HT1080 (cell line): ENCODE measurements at regions not wholly inside any gene's neighbourhood (a gene's known extent, or its start where the extent isn't known, plus 50 kb on each side); places are given as distances from the start of the nearest gene placed in this dataset.

Experiments used
- DNase-seq: peaks from one replicate; pipeline ENCODE4 v3.0.0-alpha.2; 2015; ENCODE audit warnings: low read depth

DNA sequence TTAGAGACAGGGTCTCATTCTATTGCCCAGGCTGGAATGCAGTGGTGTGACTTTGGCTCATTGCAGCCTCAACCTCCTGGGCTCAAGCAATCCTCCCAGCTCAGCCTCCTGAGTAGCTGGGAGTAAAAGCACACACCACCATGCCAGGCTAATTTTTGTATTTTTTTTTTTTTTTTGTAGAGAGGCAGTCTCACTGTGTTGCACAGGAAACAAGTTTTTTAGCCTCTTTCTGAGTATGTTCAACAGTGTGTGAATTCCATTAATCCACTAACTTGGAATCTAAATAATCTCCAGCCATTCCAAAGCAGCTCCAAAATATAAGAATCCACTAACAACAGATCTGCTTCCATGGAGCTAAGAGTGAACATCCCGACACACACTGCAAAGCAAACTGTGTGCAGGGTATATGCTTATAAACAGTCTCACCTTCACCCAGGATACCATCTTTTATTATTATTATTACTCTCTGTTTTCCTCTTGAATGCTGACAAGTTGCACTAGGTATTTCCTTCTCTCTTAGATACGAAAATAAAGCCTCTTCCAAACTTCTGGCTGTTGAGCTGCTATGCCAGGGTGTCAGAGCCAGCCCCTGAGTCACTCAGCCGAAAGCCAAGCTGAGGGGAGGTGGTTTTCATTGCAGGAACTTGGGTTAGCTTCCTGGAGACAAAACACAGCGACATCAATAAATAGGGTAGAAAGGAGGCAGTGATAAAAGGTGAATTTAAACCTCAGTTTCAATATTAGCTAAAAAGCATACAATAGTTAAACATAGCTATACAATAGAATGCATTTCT lies 264.9 kb downstream of the HIVEP2 start:
- DNase-seq = peak; percentile 59

DNA sequence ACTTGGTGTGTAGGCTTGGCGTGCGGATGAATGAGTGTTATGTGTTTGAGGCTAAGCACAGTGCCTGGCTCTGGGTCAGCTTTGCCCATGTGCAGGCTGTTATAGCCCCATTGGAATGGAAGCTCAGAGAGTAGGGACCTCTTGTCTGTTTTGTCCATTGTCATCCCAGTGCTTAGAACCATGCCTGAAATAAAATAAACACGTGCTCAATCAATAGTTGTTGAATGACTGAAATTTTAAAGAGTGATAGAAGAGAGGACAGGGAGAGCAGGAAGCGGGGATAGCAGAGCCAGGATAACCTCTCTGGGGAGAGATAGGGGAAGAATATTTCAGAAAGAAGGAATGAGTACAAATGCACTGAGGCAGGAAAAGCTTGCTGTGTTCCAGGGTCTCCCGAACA lies 263.9 kb downstream of the HIVEP2 start:
- DNase-seq = no peak

DNA sequence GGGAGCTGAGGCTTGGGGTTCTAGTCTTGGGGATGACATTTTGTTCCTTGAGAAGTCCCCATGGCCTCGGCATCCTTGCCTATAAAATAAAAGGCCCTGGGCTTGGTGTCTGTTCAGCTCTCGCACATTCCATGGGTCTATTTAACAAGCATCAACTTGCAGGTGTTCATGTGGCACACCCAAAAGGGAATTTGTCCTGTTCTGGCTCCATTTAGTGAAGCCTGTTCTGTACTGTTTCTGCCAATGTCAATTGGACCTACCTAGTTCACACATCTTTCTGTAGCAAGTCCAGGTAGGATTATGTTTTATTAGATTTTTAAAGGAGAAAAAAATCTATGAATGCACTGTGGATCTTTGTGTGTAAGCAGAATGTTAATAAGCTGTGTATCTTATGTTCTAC lies 262.0 kb downstream of the HIVEP2 start:
- DNase-seq = no peak

DNA sequence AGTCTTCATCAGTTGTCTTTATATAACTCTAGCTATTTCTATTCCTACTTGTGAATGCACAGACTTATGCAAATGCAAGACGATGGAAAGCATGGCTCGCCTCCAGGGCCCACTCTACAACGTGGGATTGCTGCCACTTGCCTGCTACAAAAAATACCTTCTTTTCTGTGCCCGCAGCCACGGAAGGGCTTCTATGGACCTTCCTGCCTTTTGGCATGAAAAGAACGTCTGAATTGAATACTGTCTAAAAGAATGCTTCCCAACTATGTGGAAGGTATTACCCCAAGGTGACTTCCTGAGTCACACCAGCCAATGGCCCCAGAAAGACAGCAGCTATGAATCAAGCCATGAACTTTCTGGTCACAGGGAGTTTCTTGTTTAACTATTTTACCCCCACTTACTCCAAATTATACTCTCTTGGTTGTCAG lies 261.2 kb downstream of the HIVEP2 start:
- DNase-seq = no peak

DNA sequence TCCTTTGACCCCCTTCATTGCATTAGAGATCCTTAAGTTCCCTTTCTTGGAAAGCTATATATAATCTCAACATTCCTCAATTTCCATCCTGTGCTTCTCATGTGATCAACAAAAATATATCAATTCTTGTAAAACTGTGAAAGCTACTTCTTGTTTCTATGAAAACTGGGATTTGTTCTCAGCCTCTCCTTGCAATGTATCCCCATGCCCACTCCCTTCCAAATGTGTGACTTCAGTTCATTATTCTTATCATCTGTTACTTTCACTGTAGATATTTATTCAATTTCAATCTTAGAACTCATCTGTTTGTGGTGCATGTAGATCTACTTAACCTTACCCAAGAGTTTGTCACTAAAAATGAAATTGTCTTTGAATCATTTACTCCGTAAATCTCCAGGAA lies 260.6 kb downstream of the HIVEP2 start:
- DNase-seq = no peak

DNA sequence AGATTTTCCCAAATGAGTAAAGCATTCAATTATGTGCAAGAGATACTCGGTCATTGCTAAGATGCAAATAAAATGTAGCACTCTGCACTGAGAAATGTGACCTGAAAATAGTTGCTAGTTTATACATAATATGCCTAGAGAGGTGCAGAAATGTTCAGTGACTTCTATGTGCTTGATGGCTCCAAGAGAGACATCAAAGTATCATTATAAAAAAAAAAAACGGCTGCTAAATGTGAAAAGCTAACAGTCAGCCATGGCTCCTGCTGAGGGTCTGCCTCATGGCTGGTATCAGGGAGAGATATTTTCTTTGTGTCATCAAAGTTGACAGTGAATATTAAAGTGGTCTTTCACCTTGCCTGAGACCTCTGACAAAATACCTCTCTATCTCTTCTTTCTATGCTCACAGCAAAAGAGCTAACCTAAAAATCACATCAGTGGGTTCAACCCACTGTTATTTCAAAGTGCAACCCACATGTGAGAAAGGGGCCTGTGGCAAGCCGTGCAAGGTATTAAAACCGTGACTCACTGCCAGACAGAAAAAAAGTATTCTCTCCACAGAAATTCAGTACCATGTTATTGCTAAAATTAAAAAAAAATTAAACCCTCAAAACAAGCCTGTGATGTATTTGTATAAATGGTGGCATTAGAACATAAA lies 259.0 kb downstream of the HIVEP2 start:
- DNase-seq = no peak

DNA sequence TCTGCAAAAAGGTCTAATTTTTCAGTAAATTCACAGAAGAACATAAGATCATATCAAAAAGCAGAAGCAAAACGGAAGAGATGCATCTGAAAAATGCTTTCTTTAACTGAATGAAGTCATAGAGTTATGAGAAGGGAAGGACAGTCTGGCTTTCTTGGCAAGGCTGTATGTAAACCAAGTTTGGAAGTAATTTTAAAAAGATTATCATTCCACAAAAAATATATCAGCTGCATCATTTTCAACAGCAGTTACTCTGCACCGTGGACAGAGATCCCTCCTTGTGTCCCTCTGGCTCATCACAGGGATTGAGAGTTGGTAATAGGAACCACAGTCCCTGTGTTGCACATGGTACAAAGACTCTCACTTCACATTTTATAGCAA lies 258.5 kb downstream of the HIVEP2 start:
- DNase-seq = no peak

DNA sequence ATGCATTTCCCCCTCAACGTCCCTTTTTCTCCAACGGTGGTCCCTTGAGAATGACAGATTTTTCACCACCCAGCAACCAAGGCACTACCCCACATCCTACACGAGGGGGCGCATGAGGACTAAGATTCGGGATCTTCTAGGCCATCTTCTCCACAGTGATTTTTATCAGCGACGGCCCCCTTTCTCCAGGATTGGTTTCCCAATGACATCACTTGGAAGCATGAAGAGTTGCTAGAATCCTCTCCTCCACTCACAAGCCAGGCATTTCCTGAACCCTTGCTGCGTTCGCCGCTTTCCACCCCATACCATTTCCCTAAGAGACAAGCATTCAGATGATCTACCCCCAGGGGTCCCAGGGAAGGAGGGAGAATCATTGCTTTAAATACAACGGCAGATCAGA lies 252.0 kb downstream of the HIVEP2 start:
- peak; percentile 90 for DNase-seq

DNA sequence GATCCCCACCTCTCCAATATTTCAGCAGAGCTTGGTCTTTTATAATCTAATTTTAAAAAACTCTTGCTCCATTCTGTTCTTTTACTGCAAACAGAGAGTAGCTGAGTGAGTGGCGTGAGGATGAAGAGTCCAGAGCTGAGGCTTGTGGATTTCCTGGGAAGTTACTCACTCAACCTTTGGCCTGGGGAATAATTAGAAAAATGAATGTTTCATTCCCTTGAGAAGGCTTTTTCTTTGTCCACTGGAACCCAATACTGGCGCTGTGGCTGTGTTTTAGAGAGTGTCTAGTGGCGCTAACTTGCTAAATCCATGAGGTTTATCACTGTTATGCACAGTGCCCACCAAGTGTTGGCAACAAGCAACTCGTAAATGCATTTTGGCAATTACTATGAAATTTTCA lies 251.5 kb downstream of the HIVEP2 start:
- peak; percentile 87 for DNase-seq

DNA sequence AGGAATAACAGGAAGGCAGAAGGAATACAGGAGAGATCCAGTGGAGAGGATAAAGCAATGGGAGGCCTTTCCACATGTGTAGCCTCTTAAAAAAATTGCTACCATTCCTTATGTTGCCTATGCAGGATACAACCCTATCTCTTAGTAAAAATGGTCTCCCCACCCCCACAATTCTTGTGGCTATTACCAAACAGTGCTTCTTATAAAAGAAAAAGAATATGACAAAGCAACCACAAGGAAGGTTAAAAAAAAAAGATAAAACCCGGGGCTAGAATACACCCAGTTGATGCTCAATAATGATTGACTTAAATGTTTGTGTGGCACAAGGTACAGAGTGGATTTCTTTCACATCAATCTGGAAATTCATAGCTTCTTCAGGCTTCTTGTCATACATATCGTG lies 250.9 kb downstream of the HIVEP2 start:
- peak; percentile 50 for DNase-seq

DNA sequence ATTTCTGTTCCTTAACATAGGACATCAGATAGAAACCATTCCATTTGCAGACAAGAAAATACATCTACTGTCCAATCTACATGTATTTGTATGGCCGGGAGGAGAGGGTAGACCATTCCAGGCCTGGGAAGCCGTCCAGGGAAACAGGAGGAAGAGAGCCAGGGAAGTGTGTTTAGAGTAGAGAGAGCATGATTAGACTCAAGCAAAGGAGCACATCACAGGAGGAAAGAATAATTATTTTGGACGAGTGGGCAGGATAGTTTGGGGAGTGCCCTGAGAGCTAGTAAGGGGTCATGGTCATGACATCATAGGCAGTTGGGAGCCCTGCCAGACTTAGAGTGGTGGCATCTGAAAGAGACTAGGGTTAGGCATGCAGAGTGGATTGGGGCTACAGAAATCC lies 250.0 kb downstream of the HIVEP2 start:
- DNase-seq = no peak

DNA sequence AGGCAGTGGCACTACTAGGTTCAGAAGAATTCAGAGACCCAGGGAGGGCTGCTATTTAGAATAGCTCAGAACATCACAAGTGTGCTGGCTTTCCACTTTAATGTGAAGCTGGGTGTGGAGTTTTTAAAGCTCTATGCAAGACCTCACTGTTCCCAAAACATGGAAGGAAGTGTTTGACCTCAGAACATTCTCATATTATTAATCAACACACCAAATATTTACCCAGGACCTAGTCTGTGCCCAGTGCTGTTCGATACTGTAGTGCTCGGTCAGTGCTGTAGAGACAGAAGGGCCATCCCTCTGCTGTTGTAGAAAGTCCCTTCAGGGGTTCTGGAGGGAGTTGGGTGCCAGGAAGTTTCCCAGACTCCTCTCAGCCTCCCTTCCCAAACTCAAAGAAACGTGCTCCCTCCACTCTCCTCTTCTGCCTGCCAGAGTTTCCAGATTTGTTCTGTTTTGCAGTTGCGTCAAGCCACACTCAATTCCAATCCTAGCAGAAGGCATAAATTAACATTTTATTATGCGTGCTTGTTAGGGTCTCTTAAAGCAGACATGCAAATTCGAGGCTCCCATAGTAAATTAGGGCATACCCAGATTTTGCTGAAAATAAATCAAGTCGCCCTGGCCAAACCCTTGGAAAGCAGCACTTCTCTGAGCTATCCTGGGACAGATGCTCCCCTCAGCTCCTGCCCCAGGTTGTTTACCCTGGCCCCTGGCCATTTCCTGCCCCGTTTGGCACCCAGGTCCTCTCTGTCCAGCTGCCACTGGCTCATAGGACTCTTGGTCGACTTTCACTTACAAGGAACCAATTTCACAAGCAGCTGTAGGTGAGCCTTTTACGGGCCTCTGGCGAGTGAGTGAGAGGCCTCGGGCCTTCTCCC lies 248.6 kb downstream of the HIVEP2 start:
- peak; percentile 23 for DNase-seq

DNA sequence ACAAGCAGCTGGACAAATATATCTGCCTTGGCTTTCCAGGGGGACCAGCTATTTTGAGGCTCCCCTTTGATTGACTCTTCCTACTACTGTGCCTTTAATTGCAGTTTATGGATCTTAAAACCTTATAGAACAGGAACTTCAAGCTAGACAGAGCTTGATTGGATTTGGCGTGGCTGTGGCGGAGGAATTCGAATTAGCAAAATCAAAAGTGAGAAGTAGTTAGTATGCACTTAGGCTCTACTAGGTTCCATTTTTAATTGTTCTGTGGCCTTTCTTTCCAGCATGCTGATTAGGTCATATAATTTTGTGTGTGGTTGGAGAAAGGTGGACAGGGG lies 248.0 kb downstream of the HIVEP2 start:
- no peak for DNase-seq

DNA sequence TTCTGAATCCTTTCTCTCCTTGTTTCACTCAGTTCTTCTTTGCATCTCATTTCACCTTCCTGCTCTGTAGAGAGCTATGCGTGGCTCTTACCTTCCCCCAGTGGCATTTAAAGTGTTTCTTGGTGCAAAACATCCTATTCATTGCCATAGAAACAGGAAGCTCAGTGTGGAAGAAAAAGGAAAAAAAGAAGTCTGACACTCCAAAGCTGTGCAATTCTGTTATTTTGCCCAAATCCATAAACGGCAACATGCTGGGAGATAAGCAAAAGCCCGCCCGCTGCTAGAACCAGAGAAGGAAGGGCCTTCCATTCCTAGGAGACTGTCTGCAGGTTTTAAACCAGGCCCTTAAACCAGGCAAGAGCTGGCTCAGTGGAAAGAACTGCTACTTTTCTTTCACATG lies 247.1 kb downstream of the HIVEP2 start:
- DNase-seq = no peak

DNA sequence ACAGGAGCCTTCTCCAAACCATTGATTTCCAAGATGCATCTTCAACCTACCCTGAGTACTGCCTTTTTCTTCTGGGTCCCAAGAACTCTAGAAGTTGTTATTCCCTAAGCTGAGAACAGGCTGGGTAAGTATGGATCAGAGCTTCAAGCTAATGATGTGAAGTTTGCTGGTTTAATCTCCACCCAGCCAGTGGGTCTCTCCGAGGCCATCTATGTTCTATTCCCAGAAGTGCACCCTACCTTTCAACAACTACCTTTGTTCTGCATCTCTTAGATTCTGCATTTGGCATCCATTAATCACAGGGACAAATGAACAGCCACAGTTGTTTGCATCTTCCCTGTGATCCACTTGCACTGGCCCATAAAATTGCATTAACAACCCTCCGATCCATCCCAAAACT lies 246.2 kb downstream of the HIVEP2 start:
- DNase-seq = no peak

DNA sequence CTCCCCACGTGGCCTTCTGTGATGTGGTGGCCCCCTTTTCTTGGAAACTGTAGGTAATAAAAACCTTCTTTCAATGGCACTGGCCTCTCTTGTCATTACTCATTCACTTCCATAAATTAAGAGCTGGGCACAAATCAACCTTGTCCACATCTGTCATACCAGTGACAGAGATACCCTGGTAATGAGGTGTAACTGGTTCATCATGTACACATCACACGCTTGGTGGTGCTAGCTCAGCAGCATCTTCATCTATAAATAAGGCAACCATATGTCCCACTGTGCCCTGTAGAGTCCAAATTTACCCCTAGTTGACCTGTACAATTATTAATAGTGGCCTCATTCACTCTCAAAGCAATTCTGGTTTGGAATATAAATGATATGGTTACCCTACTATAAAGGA lies 245.6 kb downstream of the HIVEP2 start:
- DNase-seq = no peak

DNA sequence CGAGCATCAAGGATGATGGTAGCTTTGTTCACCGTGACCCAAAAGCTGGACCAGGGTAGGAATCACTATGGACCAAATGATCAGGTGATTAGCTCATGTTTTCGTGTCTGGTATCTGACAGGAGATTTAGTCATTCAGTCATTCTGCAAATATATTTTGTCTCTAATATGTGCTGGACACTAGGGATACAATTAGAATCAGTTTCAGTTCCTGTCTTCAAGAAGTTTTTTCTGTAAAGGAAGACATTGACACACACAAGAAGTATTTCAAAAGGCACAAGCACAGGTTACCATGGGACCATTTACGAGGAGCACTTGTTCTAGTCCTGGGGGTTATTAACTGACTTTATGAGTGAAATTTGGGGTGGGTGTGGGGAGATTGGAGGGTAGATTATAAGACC lies 244.9 kb downstream of the HIVEP2 start:
- DNase-seq = no peak

DNA sequence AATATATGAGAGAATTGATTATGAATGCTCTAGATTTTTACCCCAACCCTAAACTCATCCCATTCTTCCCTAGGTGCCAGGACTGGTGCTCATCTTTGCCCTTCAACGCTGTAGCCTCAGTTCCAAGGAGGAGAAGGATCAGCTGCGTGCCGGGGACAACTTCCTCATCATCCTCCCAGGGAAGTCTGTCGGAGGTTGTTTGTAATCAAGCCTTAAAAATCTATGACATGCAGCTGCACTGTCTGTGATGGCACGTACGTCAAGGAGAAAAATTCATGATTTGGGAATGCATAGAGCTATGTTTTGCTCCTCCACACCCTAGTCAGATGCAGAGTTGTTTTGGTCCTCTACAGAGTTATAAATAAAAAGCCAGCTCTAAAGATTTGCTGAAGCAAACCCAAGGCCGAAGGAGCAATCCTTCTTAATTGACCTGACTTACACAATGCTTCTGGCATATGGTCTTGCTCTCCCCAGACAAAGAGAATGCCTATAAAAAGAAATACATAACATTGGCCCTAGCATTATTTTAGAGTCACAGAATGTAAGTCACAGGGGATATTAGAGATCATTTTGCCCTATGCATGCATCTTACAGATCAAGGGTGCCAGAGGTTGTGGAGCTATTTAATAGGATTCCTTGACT lies 244.2 kb downstream of the HIVEP2 start:
- DNase-seq = no peak
